BJ (cell line): ENCODE measurements at regions not wholly inside any gene's neighbourhood (a gene's known extent, or its start where the extent isn't known, plus 50 kb on each side); places are given as distances from the start of the nearest gene placed in this dataset.

Experiments used
- CTCF ChIA-PET: fragments of 350-600 bp; formaldehyde crosslinking; extraction: SDS; loops from one replicate; lab custom pipeline; 2021; ENCODE audit warnings: antibody characterized with exemption, inconsistent platforms; lab: Yijun Ruan, JAX
- POLR2A ChIA-PET: fragments of 300-600 bp; sonication (Branson Sonifier 250); formaldehyde crosslinking; extraction: SDS; loops from one replicate; lab custom pipeline; 2021; ENCODE audit warnings: antibody characterized with exemption; lab: Charles Lee
- DNase-seq: peaks from one replicate; pipeline ENCODE4 v3.0.0-alpha.2; 2011; ENCODE audit warnings: low read depth
- H3K27me3 ChIP-seq: 2 replicates; pipeline ENCODE4 v1.6.0; 2011; ENCODE audit warnings: low read length; ENCODE audit not compliant: control insufficient read depth, insufficient read depth
- H3K36me3 ChIP-seq: 2 replicates; pipeline ENCODE4 v1.5.1; 2011; ENCODE audit warnings: low read length; ENCODE audit not compliant: control insufficient read depth, insufficient read depth
- H3K4me3 ChIP-seq: 2 replicates; pipeline ENCODE4 v1.5.1; 2011; ENCODE audit warnings: low read depth, mild to moderate bottlenecking, control low read depth, low read length
- TF ChIP-seq, protein P1 (sequence below): IDR thresholded peaks from 2 replicates; pipeline ENCODE4 v1.5.1; 2011; ENCODE audit warnings: low read depth, mild to moderate bottlenecking, control low read depth, inconsistent platforms, low read length, moderate library complexity; ENCODE audit not compliant: insufficient read depth

DNA sequence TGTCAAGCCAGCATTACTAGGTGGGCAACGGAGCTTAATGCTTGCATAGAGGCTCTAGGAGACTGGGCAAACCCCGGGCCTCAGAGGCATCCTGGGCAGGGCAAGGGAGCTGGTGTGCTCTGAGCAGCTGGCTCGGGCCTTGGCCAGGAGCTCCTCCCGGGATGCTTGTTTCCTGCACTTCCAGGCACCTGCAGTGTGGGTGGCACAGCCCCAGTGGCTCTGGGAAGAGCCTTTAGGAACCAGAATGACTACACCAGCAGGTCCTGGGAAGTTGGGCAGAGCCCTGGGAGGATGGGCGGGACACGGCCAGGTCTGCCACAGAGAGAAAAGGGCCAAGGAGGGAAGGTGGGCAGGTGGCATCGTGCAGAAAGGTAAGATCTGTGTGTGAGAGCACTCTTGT, 80.4 kb upstream of the CD93 start:
- Histone ChIP-seq H3K27me3 (no peaks in the 10 kb centered on the region), H3K36me3 (no peaks in the 10 kb centered on the region), H3K4me3 (no peak overlapping the region)
- CTCF ChIA-PET, result no interaction called here
- DNase-seq, result no peak
- TF ChIP-seq, protein P1, sequence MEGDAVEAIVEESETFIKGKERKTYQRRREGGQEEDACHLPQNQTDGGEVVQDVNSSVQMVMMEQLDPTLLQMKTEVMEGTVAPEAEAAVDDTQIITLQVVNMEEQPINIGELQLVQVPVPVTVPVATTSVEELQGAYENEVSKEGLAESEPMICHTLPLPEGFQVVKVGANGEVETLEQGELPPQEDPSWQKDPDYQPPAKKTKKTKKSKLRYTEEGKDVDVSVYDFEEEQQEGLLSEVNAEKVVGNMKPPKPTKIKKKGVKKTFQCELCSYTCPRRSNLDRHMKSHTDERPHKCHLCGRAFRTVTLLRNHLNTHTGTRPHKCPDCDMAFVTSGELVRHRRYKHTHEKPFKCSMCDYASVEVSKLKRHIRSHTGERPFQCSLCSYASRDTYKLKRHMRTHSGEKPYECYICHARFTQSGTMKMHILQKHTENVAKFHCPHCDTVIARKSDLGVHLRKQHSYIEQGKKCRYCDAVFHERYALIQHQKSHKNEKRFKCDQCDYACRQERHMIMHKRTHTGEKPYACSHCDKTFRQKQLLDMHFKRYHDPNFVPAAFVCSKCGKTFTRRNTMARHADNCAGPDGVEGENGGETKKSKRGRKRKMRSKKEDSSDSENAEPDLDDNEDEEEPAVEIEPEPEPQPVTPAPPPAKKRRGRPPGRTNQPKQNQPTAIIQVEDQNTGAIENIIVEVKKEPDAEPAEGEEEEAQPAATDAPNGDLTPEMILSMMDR, result no peak
- POLR2A ChIA-PET, result no interaction called here

GRCh38 chr20:23165964-23166363, 79.8 kb upstream of the CD93 start:
- ChIA-PET POLR2A (no interaction called here), CTCF (interaction anchor here (1.2 to 1.3 kb wide), 2 partner anchors 10 to 14 kb away, joined by 4 read pairs; no protein-coding TSS in a partner anchor)
- no peak overlapping the region for H3K4me3 ChIP-seq
- H3K27me3 ChIP-seq, result no peaks in the 10 kb centered on the region
- no peak for DNase-seq
- H3K36me3 ChIP-seq, result no peaks in the 10 kb centered on the region
- TF ChIP-seq, protein P1, result no peak

- no peak for DNase-seq
- ChIA-PET CTCF (interaction anchor here (1.2 to 1.3 kb wide), 2 partner anchors 9 to 13 kb away, joined by 4 read pairs; no protein-coding TSS in a partner anchor), POLR2A (no interaction called here)
- no peak overlapping the region for H3K4me3 ChIP-seq
- H3K27me3 ChIP-seq, result no peaks in the 10 kb centered on the region
- H3K36me3 ChIP-seq, result no peaks in the 10 kb centered on the region
- TF ChIP-seq, protein P1, result no peak
Measured at GRCh38 chr20:23165307-23165750, 79.2 kb upstream of the CD93 start.

- POLR2A ChIA-PET, result no interaction called here
- TF ChIP-seq, protein P1, result no peak
- CTCF ChIA-PET, result no interaction called here
Measured at GRCh38 chr20:23164176-23164601, 78.1 kb upstream of the CD93 start.

DNA sequence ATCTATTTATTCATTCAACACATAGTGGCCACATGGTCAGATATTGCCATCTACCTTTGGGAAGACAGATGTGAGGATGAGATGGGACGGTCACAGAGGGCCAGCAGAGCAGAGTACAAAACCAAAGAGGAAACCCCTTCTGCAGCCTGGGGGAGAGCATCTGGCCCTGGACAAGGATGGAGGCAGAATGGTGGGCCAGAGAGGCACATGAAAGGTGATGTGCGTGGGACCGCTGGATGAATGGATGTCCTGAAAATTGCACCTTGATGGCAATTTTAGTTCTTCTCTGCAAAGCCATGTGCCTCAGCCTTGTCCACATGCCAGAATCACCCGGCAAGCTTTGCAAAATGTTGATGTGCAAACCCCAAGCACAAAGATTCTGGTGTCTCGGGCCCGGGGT, 77.4 kb upstream of the CD93 start:
- TF ChIP-seq, protein P1, result no peak
- no peak overlapping the region for H3K4me3 ChIP-seq
- H3K36me3 ChIP-seq, result no peaks in the 10 kb centered on the region
- ChIA-PET POLR2A (no interaction called here), CTCF (no interaction called here)
- no peak for DNase-seq
- H3K27me3 ChIP-seq, result no peaks in the 10 kb centered on the region

More at GRCh38 chr20:23164176-23164601, 78.1 kb upstream of the CD93 start:
- DNase-seq, result no peak
- Histone ChIP-seq H3K27me3 (no peaks in the 10 kb centered on the region), H3K4me3 (no peak overlapping the region), H3K36me3 (no peaks in the 10 kb centered on the region)
